Glomerular endothelial cell (primary cell): ENCODE measurements at regions not wholly inside any gene's neighbourhood (a gene's known extent, or its start where the extent isn't known, plus 50 kb on each side); places are given as distances from the start of the nearest gene placed in this dataset.

Experiments
- DNase-seq: peaks from one replicate; pipeline ENCODE4 v3.0.0-alpha.2; 2011; ENCODE audit warnings: low read depth, low spot score; ENCODE audit errors: extremely low read depth

DNA sequence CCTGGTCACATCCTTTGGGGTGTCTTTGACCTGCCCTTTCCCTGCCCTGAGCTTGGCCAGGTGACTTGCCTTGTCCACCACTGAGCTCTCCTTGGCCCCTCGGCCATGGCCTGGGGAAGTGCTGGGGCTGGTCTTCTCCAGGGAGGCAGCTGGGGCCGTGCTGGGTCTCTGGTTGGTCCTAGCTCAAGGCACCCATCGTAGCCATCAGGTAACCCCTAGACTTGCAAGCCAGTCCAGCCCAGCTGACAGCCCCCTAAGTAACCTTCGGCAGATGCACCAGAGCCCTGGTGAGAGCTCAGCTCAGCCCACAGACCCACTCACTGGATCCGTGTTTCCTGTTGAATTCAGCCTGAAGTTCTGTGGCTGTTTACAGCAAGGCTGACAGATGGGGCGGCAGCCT is 176.2 kb upstream of the SHH start:
- no peak for DNase-seq

DNA sequence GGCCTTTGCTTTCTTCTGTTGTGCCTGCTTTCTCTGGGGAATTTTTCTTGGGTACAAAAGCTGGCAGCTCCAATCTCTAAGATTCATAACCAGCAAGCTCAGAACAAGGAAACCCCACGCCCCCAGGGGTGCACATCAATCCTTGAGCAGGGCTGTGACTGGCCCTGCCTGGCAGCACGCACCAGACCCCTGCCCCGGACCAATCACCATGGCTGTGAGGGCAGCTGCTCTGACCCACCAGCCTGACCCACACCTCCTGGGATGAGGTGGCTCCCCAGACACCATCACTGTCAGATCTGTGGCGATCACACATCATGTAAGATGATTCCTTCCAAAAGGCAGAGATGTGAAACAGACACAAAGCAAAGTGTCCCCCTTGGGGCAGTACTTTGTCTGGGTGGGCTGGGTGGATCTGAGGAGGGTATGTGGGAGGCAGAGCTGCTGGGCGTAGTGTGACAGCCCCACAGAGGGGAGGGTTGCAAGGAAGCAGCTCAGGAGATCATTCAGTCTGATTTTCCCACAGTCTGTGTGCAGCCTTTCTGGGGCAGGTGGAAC is 175.5 kb upstream of the SHH start:
- DNase-seq, result no peak

- DNase-seq, result no peak
Observed at GRCh38 chr7:155986497-155987160, 174.4 kb upstream of the SHH start.

GRCh38 chr7:155985518-155986250 is 173.4 kb upstream of the SHH start:
- no peak for DNase-seq

GRCh38 chr7:155984609-155985405 is 172.5 kb upstream of the SHH start:
- no peak for DNase-seq

GRCh38 chr7:155984028-155984580 is 171.8 kb upstream of the SHH start:
- DNase-seq, result no peak

- DNase-seq, result no peak
Observed at GRCh38 chr7:155983176-155983815, 171.0 kb upstream of the SHH start.

- no peak for DNase-seq
Observed at GRCh38 chr7:155981703-155982102, 169.4 kb upstream of the SHH start.

- no peak for DNase-seq
Observed at GRCh38 chr7:155980841-155981240, 168.6 kb upstream of the SHH start.

- no peak for DNase-seq
Observed at GRCh38 chr7:155979994-155980393, 167.7 kb upstream of the SHH start.

DNA sequence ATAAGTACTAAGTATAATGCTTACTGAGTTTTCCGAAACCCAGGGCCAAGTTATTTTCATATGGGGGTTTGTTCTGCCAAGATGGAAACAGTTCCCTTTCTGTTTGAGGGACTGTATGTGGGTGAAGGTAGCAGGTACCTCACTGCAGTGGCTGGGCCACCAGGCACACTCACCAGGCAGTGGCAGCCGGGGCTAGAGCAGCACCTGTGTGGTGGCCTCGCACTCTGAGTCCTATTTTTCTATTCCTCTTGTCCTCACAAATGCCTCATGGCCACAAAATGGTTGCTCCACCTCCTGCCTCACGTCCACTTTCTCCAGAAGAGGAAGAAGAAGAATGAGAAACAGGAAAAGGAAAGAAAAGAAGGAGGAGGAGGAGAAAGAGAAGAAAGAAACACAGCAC is 167.3 kb upstream of the SHH start:
- DNase-seq, result no peak

DNA sequence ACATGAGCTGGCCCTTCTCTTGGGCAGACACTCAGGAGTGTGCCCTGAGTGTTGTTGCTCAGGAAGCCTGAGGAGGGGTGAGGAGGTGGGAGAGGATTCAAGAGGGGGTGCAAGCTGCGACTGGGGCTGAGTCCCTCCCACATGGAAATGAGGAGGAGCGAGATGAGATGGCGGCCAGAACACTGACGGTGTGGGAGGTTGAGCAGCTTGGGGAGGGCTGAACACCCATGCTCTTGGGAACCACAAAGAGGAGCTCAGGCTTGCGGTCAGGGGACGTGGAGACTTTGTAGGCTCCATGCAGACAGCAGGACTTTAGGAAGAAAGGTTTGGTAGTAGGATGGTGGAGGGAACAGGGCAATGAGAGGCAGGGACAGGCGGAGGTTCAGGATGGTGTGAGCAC is 163.2 kb upstream of the SHH start:
- no peak for DNase-seq

- DNase-seq, result no peak
Observed at GRCh38 chr7:155974186-155974897, 162.1 kb upstream of the SHH start.

DNA sequence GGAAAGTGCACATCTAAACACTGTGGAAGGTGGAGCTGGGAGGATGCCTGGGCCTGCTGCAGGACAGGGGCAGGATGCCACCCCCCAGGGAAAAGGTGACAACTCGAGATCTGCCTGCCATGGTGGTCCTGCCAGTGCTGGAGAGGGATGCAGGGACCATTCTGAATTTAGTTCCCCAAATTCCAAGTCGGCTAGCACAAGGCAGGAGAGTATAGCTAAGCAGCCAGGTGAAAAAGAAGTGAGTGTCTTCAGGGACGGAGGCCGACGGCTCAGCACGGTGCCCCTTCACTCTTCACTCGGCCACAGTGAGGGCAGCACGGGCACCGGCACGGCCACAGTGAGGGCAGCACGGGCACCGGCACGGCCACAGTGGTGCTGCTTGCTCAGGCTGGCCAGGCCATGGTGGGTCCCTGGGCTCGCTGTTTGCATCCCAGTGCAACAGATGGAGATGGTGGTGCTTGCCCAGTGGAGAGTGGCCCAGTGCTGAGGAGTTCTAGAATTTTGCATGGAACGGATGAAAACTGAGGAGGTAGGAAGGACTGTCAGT is 161.3 kb upstream of the SHH start:
- DNase-seq, result no peak

DNA sequence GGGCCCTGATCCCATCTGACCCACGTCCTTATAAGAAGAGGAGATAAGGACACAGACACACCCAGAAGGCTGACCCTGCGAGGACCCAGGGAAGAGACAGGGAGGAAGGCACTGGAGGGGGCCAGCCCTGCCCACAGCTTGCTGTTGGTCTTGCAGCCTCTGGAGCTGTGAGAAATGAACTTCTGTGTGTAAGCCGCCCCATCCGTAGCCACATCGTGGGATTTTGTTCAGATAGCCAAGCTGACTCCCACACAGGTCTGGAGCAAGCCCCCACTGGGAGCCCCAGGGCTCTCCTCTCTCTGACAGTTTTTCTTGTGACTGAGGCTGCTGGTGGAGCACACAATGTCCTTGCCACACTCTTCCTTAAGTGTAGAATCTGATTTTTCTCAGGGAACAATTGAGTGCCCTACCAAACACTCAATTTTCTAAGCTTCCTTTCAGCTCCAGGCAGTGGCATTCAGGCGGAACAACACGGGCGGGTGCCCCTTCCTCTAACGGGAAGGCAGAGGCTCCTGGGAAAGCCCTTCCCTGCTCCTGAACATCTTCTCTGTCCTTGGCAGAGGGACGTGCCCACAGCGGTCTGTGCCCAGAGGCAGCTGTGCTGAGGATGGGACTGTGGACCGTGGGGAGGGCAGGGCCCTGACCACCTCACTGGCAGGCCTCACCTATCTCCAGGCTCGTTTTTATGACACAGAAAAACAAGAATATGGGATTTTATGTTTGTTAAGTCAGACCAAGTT is 160.6 kb upstream of the SHH start:
- no peak for DNase-seq

GRCh38 chr7:155972247-155972646 is 160.0 kb upstream of the SHH start:
- DNase-seq, result no peak

GRCh38 chr7:155971180-155971770 is 159.0 kb upstream of the SHH start:
- no peak for DNase-seq

- no peak for DNase-seq
Observed at GRCh38 chr7:155969192-155969929, 157.1 kb upstream of the SHH start.
